GM19328 (cell line): ENCODE measurements at regions not wholly inside any gene's neighbourhood (a gene's known extent, or its start where the extent isn't known, plus 50 kb on each side); places are given as distances from the start of the nearest gene placed in this dataset.

Experiments used
- ATAC-seq: cut with Tn5 transposase; IDR thresholded peaks from one replicate; pipeline ENCODE4 v1.9.1; 2021; ENCODE audit warnings: mild to moderate bottlenecking, moderate library complexity; ENCODE audit not compliant: unreplicated experiment

DNA sequence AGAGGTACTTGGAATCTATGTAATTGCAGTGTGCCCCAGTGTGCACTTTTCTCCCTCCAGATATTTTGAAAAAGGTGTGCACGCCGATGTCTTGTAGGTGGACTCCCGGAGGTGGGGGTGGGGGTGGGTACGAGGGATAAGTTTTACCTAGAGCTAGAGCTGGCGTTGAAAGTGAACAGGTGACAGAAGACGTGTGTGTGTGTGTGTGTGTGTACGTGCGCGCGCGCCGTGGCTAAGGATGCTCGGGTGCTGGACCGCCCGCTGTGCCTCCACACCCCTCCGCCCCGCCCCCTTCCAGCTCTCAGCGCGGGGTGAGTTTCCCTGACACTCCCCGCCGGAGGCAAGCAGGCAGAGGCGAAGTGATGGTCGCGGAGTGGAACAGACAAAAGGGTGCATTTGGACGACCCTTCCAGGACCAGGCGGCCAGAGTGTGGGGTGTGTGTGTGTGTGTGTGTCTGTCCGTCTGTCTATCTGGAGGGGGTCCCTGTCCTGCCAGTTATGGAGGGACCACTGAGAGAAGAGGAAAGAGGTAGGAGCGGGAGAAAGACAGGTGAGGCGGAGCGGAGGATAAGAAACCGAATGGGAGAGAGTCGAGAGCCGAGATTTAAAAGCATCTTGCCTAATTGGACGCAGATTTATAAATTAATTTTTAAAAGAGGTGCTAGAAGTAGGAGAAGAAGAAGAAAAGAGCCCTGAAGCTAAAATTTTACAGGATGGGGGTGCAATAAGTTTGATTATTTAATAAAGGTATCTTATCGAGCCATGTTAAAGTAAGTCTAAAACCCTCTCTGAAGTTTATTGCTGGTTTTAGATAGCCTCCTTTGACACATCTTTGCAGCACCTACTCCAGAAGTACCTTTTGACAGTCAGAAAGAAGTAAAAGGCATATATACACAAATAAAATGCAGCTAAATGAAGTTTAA lies 335.8 kb upstream of the THRB start:
- no peak for ATAC-seq

DNA sequence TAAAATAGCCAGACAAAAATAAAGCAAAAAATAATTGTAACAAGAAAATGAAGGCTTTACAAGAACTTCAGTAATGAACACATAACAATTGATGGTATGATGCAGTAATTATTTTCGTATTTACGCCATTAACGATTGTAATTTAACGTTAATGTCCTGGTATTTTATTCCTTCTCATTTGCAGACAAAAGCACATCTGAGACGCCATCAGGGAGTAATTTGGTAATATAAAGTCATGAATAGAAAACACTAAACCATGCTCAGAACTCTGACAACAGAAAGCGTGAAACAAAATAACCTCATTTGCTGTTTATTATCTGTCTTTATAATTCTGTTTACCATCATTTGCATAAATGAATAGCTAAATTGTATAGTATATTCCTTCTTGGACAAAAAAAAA lies 336.6 kb upstream of the THRB start:
- ATAC-seq = no peak

DNA sequence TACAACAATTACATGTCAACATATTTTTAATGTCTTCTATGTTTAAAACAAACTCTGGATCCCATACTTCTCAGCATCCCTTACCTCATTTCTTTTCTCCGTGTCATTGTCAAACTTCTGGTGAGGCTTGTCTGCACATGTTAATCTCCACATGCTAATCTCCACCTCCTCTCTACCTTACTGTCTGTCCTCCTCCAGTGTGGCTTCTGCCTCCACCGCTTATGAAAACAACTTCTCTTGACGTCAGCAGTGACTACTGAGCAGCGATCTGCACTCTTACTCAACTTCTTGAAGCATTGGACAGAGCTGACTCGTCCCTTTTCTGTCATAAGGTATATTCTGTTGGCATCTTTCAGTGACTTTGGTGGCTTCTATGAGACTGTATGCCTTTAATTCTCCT lies 338.2 kb upstream of the THRB start:
- ATAC-seq = no peak

DNA sequence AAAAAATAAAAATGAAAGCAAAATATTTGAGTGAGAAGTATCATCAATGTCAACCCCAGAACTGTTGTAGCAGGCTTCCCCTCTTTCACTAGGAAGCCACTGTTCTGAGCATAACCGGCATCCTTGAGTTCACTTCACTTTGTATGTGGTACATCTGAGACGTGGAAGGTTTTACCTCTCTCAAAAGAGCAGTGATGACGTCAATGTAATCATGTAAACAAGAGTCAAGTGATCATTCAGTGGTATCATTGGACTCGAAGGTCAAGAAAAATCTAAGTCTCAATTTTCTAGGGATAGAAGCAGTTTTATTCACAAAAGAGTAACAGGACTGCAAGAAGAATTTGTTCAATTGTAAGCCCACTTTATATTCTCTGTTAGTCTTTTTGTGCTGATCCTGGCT lies 339.8 kb upstream of the THRB start:
- no peak for ATAC-seq

DNA sequence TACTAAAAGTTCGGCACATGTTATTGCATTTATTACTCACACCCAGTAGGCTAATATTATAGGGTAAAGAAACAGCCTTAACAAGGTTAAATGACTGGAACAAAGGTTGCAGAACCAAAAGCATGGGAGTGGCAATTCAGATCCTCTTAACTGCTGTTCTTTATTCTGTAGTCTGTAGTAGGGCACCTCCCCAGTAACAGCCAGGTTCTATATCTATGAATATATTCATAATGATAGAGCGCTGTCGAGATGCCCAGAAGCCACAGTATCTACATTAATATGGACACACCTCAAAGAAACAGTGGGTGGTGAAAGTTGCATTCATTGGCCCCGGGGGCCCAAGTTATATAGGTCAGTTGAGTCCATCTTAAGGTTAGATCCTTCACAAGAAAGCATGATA lies 340.9 kb upstream of the THRB start:
- no peak for ATAC-seq

DNA sequence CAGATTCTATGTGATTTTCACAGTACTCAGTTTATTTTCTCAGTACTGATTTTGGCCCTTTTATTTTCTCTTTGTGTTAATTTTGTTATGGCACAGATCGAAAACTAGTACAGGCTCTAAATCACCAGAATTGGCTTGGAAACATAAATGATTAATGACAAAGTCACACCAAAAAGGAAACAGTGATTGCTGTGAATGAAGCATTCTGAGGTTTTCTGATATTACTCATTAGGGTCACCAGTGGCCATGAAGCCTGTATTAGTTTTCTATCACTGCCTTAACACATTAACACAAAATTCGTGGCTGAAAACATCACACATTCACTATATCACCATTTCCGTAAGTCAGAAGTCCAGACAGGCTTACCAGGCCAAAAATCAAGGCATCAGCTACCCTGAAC lies 343.0 kb upstream of the THRB start:
- no peak for ATAC-seq

DNA sequence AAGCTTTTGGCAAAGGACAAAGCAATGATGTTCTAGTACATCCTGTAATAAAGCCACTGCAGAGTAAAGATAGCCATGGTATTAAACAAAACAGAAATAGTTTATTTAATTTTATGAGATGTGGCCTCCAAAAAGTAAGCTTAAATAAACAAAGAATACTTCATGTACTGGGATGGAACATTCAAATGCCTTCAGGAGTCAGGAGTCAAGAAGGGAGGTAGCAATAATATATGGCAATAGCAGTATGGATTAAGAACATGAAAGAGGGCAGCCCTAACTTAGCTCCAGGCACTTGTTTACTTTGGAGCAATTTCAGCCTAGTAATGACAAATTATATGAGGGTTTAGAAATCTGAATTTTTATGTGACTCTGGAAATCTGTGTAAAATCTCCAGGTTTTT lies 343.9 kb upstream of the THRB start:
- no peak for ATAC-seq

DNA sequence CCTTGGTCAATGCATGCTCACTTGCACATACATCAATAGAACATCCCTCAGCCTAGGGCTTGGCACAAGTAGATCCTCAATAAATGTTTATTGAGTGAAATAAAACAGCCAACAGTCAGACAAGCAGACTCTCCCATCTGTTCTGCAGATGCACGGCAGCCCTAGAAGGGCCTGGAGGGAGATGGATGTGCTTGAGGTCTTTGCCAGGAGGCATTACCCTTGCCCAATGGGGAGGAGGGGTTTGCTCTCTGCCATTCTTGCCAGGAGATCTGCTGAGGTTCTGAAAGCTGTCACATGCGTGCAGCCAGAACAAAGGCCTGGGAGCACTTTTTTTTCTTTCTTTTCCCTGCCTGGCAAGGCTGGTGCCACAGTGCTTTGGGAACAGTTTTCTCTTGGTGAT lies 349.3 kb upstream of the THRB start:
- no peak for ATAC-seq

DNA sequence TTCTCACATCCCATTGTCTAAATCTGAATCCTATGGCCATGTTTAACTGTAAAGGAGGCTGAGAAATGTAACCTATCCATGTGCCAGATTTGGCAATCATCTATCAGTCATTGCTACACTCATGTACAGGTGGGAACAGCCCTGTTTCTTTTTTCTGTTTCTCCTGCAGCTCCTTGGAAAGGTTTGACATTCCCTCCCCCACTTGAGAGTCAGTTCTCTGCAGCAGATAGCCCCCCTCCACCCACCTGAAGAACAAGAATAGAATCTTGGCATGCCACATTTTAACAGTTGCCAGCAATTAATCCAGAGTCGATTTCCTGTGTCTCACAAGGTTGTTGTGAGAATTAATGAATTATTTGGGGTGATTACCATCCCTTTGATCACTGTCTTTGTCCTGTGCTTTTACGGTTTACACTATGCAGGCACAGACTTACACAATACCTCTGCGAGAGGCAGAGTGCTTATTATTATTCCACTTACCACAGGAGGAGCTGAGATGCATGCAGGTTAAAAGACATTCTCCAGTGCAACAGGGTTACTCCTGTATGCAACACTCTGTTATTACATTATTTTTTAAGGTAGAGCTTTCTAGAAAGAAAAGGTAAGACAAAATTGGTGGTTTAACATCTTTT lies 351.0 kb upstream of the THRB start:
- ATAC-seq = no peak

DNA sequence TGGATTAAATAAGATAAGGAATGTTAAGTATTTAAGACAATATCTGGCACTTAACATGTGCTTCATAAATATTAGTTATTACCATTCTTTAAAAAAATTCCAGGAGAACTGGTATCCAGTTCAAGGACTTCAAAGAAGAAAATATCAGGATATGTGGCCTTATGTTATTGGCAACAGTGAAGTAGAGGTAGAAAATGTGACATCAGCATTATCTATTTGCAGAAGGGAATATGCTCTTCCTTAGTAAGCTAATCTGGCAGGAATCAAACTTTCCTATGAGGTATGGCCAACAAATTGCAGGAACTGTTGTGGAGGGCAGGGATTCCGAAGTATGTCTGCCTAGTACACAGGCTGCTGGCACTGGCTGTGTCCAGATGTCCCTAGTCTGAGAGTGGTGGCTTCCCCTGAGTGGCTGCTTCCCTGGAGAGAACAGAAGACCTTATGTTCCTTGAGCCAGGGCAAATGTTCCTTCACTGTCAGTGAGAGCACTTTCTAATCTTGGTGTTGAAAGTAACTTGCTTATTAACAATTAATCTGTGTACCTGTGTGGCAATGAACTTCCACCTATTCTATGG lies 351.7 kb upstream of the THRB start:
- no peak for ATAC-seq

DNA sequence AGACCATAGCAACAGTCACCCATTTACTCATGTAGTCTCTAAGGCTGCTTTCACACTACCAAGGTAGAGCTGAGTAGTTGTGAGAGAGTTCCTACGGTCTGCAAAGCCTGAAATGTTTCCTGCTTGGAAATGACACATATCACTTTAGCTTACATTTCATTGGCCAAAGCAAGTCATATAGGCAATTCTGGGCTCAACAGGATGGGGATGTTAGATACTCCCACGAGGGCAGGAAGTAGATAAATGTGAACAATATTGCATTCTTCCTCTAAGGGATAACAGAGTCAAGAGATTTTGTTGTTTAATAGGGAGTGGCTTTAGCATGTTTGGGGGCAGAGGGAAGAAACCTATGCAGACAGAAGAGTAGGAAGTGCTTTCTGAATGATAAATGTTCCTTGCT lies 355.6 kb upstream of the THRB start:
- ATAC-seq = no peak

DNA sequence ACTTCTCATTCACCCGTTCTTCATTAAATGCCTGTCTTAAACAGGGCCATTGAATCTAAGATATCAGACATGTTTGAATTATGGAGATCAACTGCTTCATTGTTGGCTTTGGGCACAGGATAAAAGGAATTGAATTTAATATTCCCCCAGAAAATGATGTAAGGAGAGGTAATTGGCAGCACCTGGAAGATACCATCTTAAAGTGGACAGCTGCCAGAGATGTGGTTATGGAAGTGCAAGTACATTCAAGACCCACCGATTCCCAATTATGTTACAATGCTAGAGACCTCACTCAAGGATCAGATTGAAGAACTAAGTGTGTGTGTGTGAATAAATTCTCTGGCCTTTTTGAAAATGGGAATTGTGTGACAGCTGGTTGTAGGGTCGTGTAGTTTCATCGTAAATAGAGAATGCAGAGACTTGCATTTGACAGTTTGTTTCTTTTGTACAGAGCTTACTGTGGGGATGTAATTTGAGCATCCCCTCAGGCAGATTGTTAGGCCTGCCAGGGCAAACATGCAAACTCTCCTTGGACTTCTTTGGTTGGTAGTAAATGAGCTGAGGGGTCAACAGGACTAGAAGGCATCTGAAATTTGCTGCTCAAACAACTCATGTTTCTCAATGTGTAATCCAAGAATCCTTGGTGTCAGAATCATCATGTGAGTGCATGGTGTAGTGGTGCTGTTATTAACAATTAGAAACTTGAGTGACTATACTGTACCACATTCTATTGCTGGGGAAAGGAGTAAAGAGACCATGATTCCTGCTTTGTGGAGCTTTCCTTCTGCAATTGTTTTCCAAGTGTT lies 359.2 kb upstream of the THRB start:
- no peak for ATAC-seq

DNA sequence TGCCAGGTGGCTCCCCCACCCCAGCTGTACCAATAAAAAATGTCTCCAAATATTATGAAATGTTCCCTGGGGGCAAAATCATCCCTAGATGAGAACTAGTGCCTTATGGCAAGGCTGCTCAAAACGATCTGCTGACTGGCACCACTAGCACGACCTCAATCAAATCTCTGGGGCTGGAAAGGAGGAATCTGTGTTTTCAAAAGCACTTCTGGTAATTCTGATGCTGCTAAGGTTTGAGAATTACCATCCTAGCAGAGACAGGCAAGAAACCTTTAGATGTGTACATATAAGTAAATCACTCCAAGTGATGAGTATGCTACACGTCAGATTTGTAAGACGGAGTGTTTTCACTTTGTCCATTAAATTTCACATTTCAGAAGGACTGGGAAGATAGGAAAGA lies 360.1 kb upstream of the THRB start:
- ATAC-seq = no peak

DNA sequence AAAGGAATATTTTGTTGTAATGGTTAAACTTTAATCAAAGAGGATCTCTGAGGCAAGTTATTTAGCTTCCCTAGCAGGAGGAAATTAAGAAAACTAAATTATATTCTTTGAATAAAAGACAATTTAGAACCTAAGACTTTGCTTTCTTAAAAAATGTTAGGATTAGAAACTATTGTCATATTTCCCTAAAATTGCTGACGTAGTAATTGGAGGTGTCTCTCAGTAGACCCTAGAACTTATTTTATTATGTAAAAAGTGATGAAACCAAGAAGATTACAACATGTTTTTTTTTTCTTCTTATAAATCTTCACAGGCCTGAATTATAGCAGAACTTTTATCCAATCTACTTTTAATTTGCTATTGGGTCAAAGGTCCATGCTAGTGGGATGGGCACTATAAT lies 363.3 kb upstream of the THRB start:
- ATAC-seq = no peak

DNA sequence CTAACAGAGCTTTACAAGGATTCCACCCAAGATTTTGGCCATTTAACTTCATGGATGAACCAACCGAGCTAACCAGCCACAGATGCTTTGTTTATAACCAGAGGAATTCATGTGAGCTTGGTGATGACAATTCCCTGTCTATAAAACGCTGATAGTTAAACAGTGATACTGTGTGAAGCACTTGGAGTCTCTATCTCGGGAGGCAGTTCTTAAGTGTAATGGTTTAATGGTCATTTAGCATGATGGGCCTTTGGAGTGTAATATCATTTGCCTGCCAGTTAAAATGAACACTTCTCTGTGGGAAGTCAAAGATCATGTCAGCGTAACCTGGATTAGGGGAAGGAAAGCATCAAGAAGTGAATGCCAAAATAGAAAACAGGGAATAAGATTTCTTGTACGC lies 368.6 kb upstream of the THRB start:
- ATAC-seq = no peak

DNA sequence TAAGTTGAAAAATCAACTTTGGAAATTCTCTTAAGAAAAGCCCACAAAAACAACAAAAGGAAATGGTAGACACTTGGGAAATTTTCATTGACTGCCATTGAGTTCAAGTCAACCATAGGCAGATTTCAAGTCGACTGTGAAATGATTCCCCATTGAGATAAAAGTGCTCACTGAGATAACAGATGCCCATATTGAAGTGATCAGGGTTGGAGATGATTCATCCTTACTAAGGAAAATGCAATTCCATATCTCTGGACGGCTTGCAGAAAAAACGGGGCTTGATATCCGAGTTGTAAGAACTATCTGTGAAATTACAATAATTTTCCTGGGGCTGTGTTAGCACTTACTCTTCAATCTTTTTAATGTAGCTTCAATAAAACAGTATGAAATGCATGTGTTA lies 373.1 kb upstream of the THRB start:
- no peak for ATAC-seq

DNA sequence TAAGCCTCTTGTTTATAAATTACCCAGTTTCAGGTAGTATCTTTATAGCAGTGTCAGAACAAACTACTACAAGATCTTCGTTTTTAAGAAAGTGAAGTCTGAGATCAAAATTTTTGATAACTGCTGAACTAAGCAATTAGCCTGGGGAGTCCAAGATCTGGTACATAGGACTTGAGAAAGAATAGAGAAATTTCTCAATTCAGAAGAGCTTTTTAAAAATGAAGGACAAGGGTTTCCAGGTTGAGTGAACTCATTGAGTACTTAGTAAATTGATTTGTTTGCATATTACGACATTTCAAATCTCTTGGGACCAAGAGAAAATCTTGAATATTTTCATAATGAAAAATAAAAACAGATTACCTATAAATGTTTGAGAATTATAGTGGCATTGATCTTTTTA lies 386.6 kb upstream of the THRB start:
- ATAC-seq = no peak

DNA sequence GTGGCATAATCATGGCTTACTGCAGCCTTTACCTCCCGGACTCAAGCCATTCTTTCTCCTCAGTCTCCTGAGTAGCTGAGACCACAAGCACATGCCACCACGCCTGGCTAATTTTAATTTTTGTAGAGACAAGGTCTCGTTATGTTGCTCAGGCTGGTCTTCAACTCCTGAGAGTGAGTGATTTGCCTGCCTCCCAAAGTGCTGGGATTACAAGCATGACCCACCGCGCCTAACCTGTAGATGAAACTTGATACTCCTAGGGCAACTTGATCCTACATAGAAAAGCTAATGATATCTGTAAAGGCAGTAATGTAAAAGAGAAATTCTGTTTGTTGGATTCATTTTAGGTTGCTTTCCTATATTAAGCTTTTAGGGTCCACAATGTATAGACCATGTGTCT lies 391.9 kb upstream of the THRB start:
- ATAC-seq = no peak

DNA sequence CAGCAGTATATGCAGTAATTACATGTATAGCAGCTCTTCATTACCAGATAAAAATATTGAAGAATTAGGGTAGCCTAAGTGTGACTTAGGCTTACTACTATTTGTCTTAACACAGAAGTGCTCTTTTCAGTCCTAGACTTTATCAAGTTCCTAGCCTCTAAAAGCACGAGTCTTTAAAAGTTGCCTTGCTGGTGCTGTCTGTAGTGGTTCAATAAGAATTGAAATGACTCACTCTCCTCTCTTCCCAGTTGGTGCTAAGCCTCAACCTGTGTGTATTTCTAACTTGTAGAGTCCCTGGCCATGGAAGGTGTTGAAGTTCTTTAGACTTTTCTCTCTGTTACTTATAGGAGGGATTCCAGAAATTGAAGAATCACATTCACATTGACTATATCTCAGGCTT lies 395.4 kb upstream of the THRB start:
- no peak for ATAC-seq

DNA sequence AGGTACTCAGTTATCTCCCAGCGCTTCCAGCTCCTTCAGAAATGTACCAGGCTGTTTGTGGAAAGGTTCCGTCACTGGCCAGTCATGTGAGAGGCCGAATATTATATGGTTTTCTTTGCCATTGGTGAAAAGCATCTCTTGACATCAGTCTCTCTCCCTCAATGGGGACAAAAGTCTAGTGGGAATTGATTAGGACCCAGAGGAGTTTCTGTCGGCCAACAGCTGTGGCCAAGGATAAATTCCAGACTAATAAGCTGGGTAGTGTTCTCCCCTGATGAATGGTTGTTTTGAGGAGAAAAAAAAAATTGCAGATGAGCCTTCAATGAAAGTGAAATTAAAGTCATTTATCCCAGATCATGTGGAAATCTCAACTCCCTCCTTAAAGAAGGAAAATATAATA lies 404.7 kb upstream of the THRB start:
- no peak for ATAC-seq

DNA sequence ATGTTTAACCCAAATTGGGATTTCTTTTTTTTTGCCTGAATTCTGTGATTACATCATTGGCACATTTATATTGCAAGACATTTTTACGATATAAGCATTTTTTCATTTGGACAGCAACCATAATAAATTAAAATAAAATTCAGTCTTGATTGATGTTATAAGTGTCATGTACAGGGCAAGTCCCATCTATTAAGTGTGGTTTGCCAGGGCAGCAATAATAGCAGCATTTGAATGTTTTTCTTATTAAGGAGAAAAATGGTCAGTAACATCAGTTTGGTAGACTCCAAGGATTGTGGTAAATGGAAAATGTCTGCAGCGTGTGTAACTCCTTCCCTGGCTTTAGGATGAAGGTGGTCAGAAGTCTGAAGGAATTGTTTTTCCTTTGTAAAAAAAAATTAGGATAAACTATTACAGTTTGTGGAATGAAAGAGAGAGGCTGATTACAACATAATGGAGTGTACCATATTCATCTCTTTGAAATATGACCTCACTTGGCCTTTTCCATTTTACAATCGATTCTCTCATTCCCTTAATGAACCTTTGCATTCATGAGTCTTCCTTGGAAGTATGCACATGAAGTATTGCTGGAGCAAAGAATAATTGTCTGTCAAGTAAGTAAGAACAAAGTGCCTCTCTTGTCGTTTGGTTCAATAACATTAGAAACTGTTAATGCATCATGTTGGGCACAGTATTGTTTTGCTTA lies 405.4 kb upstream of the THRB start:
- ATAC-seq = no peak
